ENCODE measurements at regions not wholly inside any gene's neighbourhood (a gene's known extent, or its start where the extent isn't known, plus 50 kb on each side); places are given as distances from the start of the nearest gene placed in this dataset.

DNA sequence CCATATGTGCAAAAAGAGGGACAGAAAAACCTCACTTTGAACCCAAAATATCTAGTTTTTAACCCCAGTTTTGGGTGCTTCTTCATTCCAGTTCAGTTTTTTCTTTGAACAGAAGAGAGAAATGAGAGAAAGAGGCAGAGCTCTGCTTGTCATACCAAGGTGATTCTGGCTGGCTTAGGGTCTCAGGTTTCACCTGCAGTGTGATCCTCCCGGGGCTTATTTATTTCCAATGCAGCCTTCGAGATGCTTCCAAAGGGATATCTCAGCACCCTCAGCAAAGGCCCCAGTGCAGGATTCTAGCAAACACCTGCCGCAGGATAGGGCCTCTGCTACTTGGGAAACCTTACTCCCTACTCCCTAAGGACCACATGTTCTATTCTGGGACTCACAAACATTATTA lies 131.3 kb downstream of the WDR11 start:
- peaks cover 15% of the 10 kb centered on the region for H3K4me1 ChIP-seq (ENCODE audit: control insufficient read depth, insufficient read depth, low read length)
- peaks cover 12% of the 10 kb centered on the region for H3K27me3 ChIP-seq (ENCODE audit: control insufficient read depth, insufficient read depth, low read length)
- H3K27ac ChIP-seq (ENCODE audit: low read depth, low read length) = no peak overlapping the region
- H3K36me3 ChIP-seq (ENCODE audit: control insufficient read depth, insufficient read depth, low read length) = no peaks in the 10 kb centered on the region
- 82% methylated on average over 3 of the region's 3 CpGs for WGBS (ENCODE audit: insufficient coverage)
- no peak overlapping the region for H3K4me3 ChIP-seq (ENCODE audit: low read depth, low read length)
- no peaks in the 10 kb centered on the region for H3K9me3 ChIP-seq (ENCODE audit: control insufficient read depth, insufficient read depth, low read length)
- no peak for DNase-seq (ENCODE audit: low read depth in 4 of 6, low spot score in 6 of 6)

DNA sequence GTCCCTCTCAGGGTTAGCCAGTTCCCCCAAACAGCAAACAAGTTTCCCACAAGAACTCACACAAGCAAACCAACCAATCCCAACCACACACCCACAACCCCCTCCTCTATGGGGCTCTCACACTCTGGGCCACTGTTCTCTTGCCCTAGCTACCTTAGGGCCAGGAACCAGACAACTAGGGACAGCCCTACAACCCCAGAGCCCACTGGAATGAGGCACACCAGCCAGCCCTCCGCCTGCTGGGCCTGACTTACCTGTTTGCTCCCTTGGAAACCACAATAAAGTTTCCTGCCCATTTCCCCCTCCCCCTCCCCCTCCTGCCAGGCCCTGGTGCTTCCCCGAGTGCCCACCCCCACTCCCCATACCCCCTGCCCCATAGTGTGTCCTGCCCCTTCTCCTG lies 132.6 kb downstream of the WDR11 start:
- DNase-seq (ENCODE audit: low read depth in 4 of 6, low spot score in 6 of 6) = no peak
- Histone ChIP-seq H3K27me3 (ENCODE audit: control insufficient read depth, insufficient read depth, low read length) (peaks cover 10% of the 10 kb centered on the region), H3K4me1 (ENCODE audit: control insufficient read depth, insufficient read depth, low read length) (peaks cover 13% of the 10 kb centered on the region), H3K27ac (ENCODE audit: low read depth, low read length) (no peak overlapping the region), H3K4me3 (ENCODE audit: low read depth, low read length) (no peak overlapping the region), H3K9me3 (ENCODE audit: control insufficient read depth, insufficient read depth, low read length) (no peaks in the 10 kb centered on the region), H3K36me3 (ENCODE audit: control insufficient read depth, insufficient read depth, low read length) (no peaks in the 10 kb centered on the region)
- WGBS (ENCODE audit: insufficient coverage) = 100% methylated on average over 1 of the region's 2 CpGs

GRCh38 chr10:120984221-120984620 lies 133.1 kb downstream of the WDR11 start:
- 89% methylated on average over 4 of the region's 4 CpGs for WGBS (ENCODE audit: insufficient coverage)
- peaks cover 3% of the 10 kb centered on the region for H3K9me3 ChIP-seq (ENCODE audit: control insufficient read depth, insufficient read depth, low read length)
- no peak overlapping the region for H3K4me3 ChIP-seq (ENCODE audit: low read depth, low read length)
- H3K36me3 ChIP-seq (ENCODE audit: control insufficient read depth, insufficient read depth, low read length) = no peaks in the 10 kb centered on the region
- H3K27ac ChIP-seq (ENCODE audit: low read depth, low read length) = no peak overlapping the region
- peaks cover 5% of the 10 kb centered on the region for H3K27me3 ChIP-seq (ENCODE audit: control insufficient read depth, insufficient read depth, low read length)
- H3K4me1 ChIP-seq (ENCODE audit: control insufficient read depth, insufficient read depth, low read length) = peaks cover 8% of the 10 kb centered on the region
- DNase-seq (ENCODE audit: low read depth in 4 of 6, low spot score in 6 of 6) = no peak

DNA sequence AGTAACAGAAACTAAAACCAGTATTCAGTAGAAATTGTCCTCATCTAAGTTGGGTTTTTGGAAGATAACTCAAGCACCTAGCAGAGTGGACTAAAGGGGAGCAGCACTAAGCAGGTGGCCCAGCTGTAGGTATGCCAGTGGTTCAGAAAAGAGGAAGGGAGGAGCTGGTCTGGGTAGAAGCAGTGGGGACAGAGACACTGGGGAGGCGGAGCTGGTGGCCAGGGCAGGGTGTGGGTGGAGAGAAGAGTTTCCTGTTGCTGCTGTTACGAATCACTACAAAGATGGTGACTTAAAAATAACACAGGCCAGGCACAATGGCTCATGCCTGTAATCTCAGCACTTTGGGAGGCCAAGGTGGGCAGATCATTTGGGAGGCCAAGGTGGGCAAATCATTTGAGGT lies 136.2 kb downstream of the WDR11 start:
- no peaks in the 10 kb centered on the region for H3K4me1 ChIP-seq (ENCODE audit: control insufficient read depth, insufficient read depth, low read length)
- no peaks in the 10 kb centered on the region for H3K36me3 ChIP-seq (ENCODE audit: control insufficient read depth, insufficient read depth, low read length)
- peaks cover 4% of the 10 kb centered on the region for H3K9me3 ChIP-seq (ENCODE audit: control insufficient read depth, insufficient read depth, low read length)
- H3K27me3 ChIP-seq (ENCODE audit: control insufficient read depth, insufficient read depth, low read length) = no peaks in the 10 kb centered on the region
- H3K4me3 ChIP-seq (ENCODE audit: low read depth, low read length) = no peak overlapping the region
- 100% methylated on average over 2 of the region's 2 CpGs for WGBS (ENCODE audit: insufficient coverage)
- H3K27ac ChIP-seq (ENCODE audit: low read depth, low read length) = no peak overlapping the region
- DNase-seq (ENCODE audit: low read depth in 4 of 6, low spot score in 6 of 6) = no peak

DNA sequence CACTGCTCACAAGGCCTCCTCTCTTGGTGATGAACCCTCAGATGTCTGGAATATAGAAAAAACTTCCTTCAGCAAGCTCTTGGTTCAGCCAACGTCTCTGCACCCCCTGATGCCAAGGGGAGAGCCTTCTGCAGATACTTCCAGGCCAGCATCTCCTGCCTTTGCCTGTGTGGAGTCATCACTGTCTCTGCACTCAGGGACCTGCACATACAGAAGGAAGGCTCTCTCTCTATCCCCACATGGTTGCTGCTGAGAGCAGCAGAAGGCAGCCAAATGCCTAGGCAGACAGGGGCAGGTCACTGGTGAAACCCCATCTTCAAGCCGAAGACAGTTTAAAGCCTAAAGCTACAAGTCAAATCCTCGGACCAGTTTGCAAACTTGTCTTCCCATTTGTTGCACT lies 137.6 kb downstream of the WDR11 start:
- H3K27me3 ChIP-seq (ENCODE audit: control insufficient read depth, insufficient read depth, low read length) = no peaks in the 10 kb centered on the region
- peaks cover 4% of the 10 kb centered on the region for H3K9me3 ChIP-seq (ENCODE audit: control insufficient read depth, insufficient read depth, low read length)
- no peak for DNase-seq (ENCODE audit: low read depth in 4 of 6, low spot score in 6 of 6)
- no peaks in the 10 kb centered on the region for H3K4me1 ChIP-seq (ENCODE audit: control insufficient read depth, insufficient read depth, low read length)
- no peak overlapping the region for H3K27ac ChIP-seq (ENCODE audit: low read depth, low read length)
- H3K4me3 ChIP-seq (ENCODE audit: low read depth, low read length) = no peak overlapping the region
- 98% methylated on average over 3 of the region's 3 CpGs for WGBS (ENCODE audit: insufficient coverage)
- H3K36me3 ChIP-seq (ENCODE audit: control insufficient read depth, insufficient read depth, low read length) = no peaks in the 10 kb centered on the region

- Histone ChIP-seq H3K27ac (ENCODE audit: low read depth, low read length) (no peak overlapping the region), H3K36me3 (ENCODE audit: control insufficient read depth, insufficient read depth, low read length) (no peaks in the 10 kb centered on the region), H3K4me3 (ENCODE audit: low read depth, low read length) (no peak overlapping the region), H3K4me1 (ENCODE audit: control insufficient read depth, insufficient read depth, low read length) (no peaks in the 10 kb centered on the region), H3K27me3 (ENCODE audit: control insufficient read depth, insufficient read depth, low read length) (no peaks in the 10 kb centered on the region), H3K9me3 (ENCODE audit: control insufficient read depth, insufficient read depth, low read length) (peaks cover 4% of the 10 kb centered on the region)
- no peak for DNase-seq (ENCODE audit: low read depth in 4 of 6, low spot score in 6 of 6)
- 100% methylated on average over 1 of the region's 2 CpGs for WGBS (ENCODE audit: insufficient coverage)
These were observed 138.1 kb downstream of the WDR11 start for GRCh38 chr10:120989279-120989678.

DNA sequence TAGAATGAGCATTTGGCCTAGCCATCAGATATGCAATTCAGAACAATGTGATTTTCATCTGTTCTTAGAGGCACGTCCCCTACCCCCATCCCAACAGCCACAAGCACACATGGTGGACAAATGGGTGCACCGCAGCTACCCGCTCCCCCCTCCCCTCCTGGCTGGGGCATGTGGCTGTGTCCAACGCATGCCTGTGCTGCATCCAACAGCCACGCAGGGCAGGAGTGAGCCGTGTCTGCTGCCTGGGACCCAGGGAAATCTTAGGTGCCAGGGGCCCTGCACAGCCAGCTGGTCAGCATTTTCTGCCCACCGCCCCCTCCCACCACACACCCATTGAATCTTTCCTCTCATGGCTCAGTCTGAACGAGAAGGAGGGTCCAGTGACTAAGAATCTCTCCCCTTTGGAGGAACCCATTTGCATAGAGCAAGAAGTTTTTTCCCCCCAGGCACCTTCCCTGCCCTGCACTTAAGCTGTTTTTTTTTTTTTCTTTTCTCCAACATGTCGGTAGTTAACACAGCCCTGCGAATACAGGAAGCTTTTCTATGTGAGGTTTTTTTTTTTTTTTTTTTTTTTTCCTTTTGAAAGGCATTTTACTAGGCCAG lies 138.9 kb downstream of the WDR11 start:
- no peaks in the 10 kb centered on the region for H3K27me3 ChIP-seq (ENCODE audit: control insufficient read depth, insufficient read depth, low read length)
- WGBS (ENCODE audit: insufficient coverage) = 91% methylated on average over 6 of the region's 10 CpGs
- H3K27ac ChIP-seq (ENCODE audit: low read depth, low read length) = no peak overlapping the region
- H3K4me3 ChIP-seq (ENCODE audit: low read depth, low read length) = no peak overlapping the region
- H3K4me1 ChIP-seq (ENCODE audit: control insufficient read depth, insufficient read depth, low read length) = no peaks in the 10 kb centered on the region
- DNase-seq (ENCODE audit: low read depth in 4 of 6, low spot score in 6 of 6) = no peak
- no peaks in the 10 kb centered on the region for H3K36me3 ChIP-seq (ENCODE audit: control insufficient read depth, insufficient read depth, low read length)
- H3K9me3 ChIP-seq (ENCODE audit: control insufficient read depth, insufficient read depth, low read length) = peaks cover 4% of the 10 kb centered on the region

DNA sequence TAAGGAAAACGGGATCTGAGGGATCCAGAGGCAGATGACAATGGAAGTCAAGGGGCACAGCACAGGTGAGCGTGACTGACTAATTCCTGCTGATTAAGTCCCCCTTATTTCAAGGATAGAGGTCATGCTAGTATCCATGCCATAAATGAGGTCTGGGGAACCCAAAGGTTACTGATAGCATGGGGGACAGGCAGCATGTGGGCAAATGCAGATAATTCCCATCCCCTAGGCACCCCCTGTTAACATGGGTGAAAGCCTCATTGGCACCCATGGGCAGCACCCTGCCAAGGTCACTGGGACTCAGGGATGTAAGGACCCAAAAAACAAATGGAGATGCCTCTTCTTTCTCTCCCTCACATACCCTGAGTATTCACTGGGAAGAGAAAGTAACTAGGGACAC lies 139.7 kb downstream of the WDR11 start:
- Histone ChIP-seq H3K9me3 (ENCODE audit: control insufficient read depth, insufficient read depth, low read length) (peaks cover 4% of the 10 kb centered on the region), H3K27ac (ENCODE audit: low read depth, low read length) (no peak overlapping the region), H3K27me3 (ENCODE audit: control insufficient read depth, insufficient read depth, low read length) (no peaks in the 10 kb centered on the region), H3K4me3 (ENCODE audit: low read depth, low read length) (no peak overlapping the region), H3K36me3 (ENCODE audit: control insufficient read depth, insufficient read depth, low read length) (no peaks in the 10 kb centered on the region), H3K4me1 (ENCODE audit: control insufficient read depth, insufficient read depth, low read length) (no peaks in the 10 kb centered on the region)
- WGBS (ENCODE audit: insufficient coverage) = 65% methylated on average over 2 of the region's 2 CpGs
- DNase-seq (ENCODE audit: low read depth in 4 of 6, low spot score in 6 of 6) = no peak

DNA sequence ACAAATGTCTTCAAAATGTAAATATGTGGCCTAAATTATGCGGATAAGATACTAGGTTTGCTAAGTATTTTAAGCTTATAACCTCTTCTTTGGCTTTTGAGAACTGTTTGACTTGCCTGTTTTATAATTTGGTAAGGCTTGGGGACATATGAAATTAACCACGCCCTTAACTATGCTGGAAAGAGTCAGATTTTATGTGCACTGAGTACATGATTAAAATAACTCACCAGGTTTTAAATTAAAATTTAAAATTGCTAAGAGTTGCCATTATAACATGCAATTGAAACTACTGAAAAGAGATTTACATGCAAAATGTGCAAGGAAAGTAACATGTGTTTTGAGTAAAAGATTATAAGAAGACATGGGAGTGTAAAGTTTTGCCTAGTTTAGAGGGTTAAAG lies 141.9 kb downstream of the WDR11 start:
- Histone ChIP-seq H3K9me3 (ENCODE audit: control insufficient read depth, insufficient read depth, low read length) (peaks cover 4% of the 10 kb centered on the region), H3K4me1 (ENCODE audit: control insufficient read depth, insufficient read depth, low read length) (peaks cover 6% of the 10 kb centered on the region), H3K27me3 (ENCODE audit: control insufficient read depth, insufficient read depth, low read length) (no peaks in the 10 kb centered on the region), H3K4me3 (ENCODE audit: low read depth, low read length) (no peak overlapping the region), H3K27ac (ENCODE audit: low read depth, low read length) (no peak overlapping the region), H3K36me3 (ENCODE audit: control insufficient read depth, insufficient read depth, low read length) (no peaks in the 10 kb centered on the region)
- DNase-seq (ENCODE audit: low read depth in 4 of 6, low spot score in 6 of 6) = no peak
- WGBS (ENCODE audit: insufficient coverage) = no CpG with 5 or more reads among the region's 2 CpGs

GRCh38 chr10:120995768-120996167 lies 144.6 kb downstream of the WDR11 start:
- no peaks in the 10 kb centered on the region for H3K9me3 ChIP-seq (ENCODE audit: control insufficient read depth, insufficient read depth, low read length)
- H3K36me3 ChIP-seq (ENCODE audit: control insufficient read depth, insufficient read depth, low read length) = no peaks in the 10 kb centered on the region
- no peak overlapping the region for H3K27ac ChIP-seq (ENCODE audit: low read depth, low read length)
- H3K4me3 ChIP-seq (ENCODE audit: low read depth, low read length) = no peak overlapping the region
- no peaks in the 10 kb centered on the region for H3K27me3 ChIP-seq (ENCODE audit: control insufficient read depth, insufficient read depth, low read length)
- 100% methylated on average over 4 of the region's 4 CpGs for WGBS (ENCODE audit: insufficient coverage)
- no peak for DNase-seq (ENCODE audit: low read depth in 4 of 6, low spot score in 6 of 6)
- peaks cover 9% of the 10 kb centered on the region for H3K4me1 ChIP-seq (ENCODE audit: control insufficient read depth, insufficient read depth, low read length)
